ENCODE measurements at regions not wholly inside any gene's neighbourhood (a gene's known extent, or its start where the extent isn't known, plus 50 kb on each side); places are given as distances from the start of the nearest gene placed in this dataset.
"Not testable (repeated sequence)": the region's sequence is repeated elsewhere in the genome, so short reads cannot be mapped to it uniquely, and the experiment has no call there.

GRCh38 chr3:177487635-177488186, 290.4 kb upstream of the TBL1XR1 start:
- H3K27me3 Mint-ChIP-seq = no peaks in the 10 kb centered on the region
- no peak overlapping the region for H3K27ac Mint-ChIP-seq
- H3K36me3 Mint-ChIP-seq (ENCODE audit: low read depth) = peaks cover 3% of the 10 kb centered on the region
- peaks cover 7% of the 10 kb centered on the region for H3K9me3 Mint-ChIP-seq
- ATAC-seq (no peak), DNase-seq (no peak)
- peaks cover 7% of the 10 kb centered on the region for H3K4me1 Mint-ChIP-seq
- H3K4me3 Mint-ChIP-seq = no peak overlapping the region

GRCh38 chr3:177488740-177489139, 291.5 kb upstream of the TBL1XR1 start:
- Mint-ChIP-seq H3K27me3 (no peaks in the 10 kb centered on the region), H3K9me3 (peaks cover 7% of the 10 kb centered on the region), H3K36me3 (ENCODE audit: low read depth) (peaks cover 3% of the 10 kb centered on the region), H3K4me1 (peaks cover 7% of the 10 kb centered on the region), H3K27ac (no peak overlapping the region), H3K4me3 (no peak overlapping the region)
- DNase-seq = no peak
- ATAC-seq = no peak

- no peak overlapping the region for H3K27ac Mint-ChIP-seq
- H3K9me3 Mint-ChIP-seq = no peaks in the 10 kb centered on the region
- ATAC-seq (no peak), DNase-seq (no peak)
- no peak overlapping the region for H3K4me3 Mint-ChIP-seq
- H3K4me1 Mint-ChIP-seq = peaks cover 7% of the 10 kb centered on the region
- H3K27me3 Mint-ChIP-seq = no peaks in the 10 kb centered on the region
- peaks cover 3% of the 10 kb centered on the region for H3K36me3 Mint-ChIP-seq (ENCODE audit: low read depth)
Measured at GRCh38 chr3:177490626-177491025, 293.3 kb upstream of the TBL1XR1 start.

GRCh38 chr3:177491296-177492032, 294.2 kb upstream of the TBL1XR1 start:
- Mint-ChIP-seq H3K27me3 (no peaks in the 10 kb centered on the region), H3K4me3 (no peak overlapping the region), H3K27ac (no peak overlapping the region), H3K36me3 (ENCODE audit: low read depth) (no peaks in the 10 kb centered on the region), H3K4me1 (peaks cover 7% of the 10 kb centered on the region), H3K9me3 (no peaks in the 10 kb centered on the region)
- no peak for ATAC-seq
- no peak for DNase-seq

GRCh38 chr3:177493091-177493490, 295.8 kb upstream of the TBL1XR1 start:
- DNase-seq = no peak
- no peak for ATAC-seq
- H3K27me3 Mint-ChIP-seq = no peaks in the 10 kb centered on the region
- no peak overlapping the region for H3K27ac Mint-ChIP-seq
- H3K4me1 Mint-ChIP-seq = peaks cover 5% of the 10 kb centered on the region
- H3K4me3 Mint-ChIP-seq = no peak overlapping the region
- no peaks in the 10 kb centered on the region for H3K9me3 Mint-ChIP-seq
- no peaks in the 10 kb centered on the region for H3K36me3 Mint-ChIP-seq (ENCODE audit: low read depth)

GRCh38 chr3:177494216-177494615, 296.9 kb upstream of the TBL1XR1 start:
- Mint-ChIP-seq H3K4me3 (no peak overlapping the region), H3K36me3 (ENCODE audit: low read depth) (no peaks in the 10 kb centered on the region), H3K27ac (no peak overlapping the region), H3K27me3 (no peaks in the 10 kb centered on the region), H3K9me3 (no peaks in the 10 kb centered on the region), H3K4me1 (peaks cover under 1% of the 10 kb centered on the region)
- no peak for ATAC-seq
- DNase-seq = no peak

- no peaks in the 10 kb centered on the region for H3K36me3 Mint-ChIP-seq (ENCODE audit: low read depth)
- ATAC-seq (no peak), DNase-seq (no peak)
- no peaks in the 10 kb centered on the region for H3K27me3 Mint-ChIP-seq
- H3K4me3 Mint-ChIP-seq = no peak overlapping the region
- H3K9me3 Mint-ChIP-seq = no peaks in the 10 kb centered on the region
- no peak overlapping the region for H3K27ac Mint-ChIP-seq
- no peaks in the 10 kb centered on the region for H3K4me1 Mint-ChIP-seq
Measured at GRCh38 chr3:177495566-177495965, 298.3 kb upstream of the TBL1XR1 start.

- Mint-ChIP-seq H3K9me3 (no peaks in the 10 kb centered on the region), H3K4me3 (no peak overlapping the region), H3K4me1 (no peaks in the 10 kb centered on the region), H3K27ac (no peak overlapping the region), H3K36me3 (ENCODE audit: low read depth) (no peaks in the 10 kb centered on the region), H3K27me3 (no peaks in the 10 kb centered on the region)
- DNase-seq (no peak), ATAC-seq (peak; percentile 28)
Measured at GRCh38 chr3:177498037-177498857, 301.0 kb upstream of the TBL1XR1 start.

- H3K27me3 Mint-ChIP-seq; ATAC-seq; H3K4me1 Mint-ChIP-seq; H3K36me3 Mint-ChIP-seq (ENCODE audit: low read depth); H3K9me3 Mint-ChIP-seq; DNase-seq; H3K27ac Mint-ChIP-seq; H3K4me3 Mint-ChIP-seq: not testable (repeated sequence)
Measured at GRCh38 chr3:177499039-177499438, 301.8 kb upstream of the TBL1XR1 start.

- Mint-ChIP-seq H3K36me3 (ENCODE audit: low read depth) (no peaks in the 10 kb centered on the region), H3K27ac (no peak overlapping the region), H3K9me3 (no peaks in the 10 kb centered on the region), H3K27me3 (no peaks in the 10 kb centered on the region), H3K4me1 (no peaks in the 10 kb centered on the region), H3K4me3 (no peak overlapping the region)
- DNase-seq = no peak
- ATAC-seq = no peak
Measured at GRCh38 chr3:177499779-177500423, 302.6 kb upstream of the TBL1XR1 start.

GRCh38 chr3:177510693-177511216, 313.5 kb upstream of the TBL1XR1 start:
- no peak overlapping the region for H3K4me3 Mint-ChIP-seq
- no peaks in the 10 kb centered on the region for H3K36me3 Mint-ChIP-seq (ENCODE audit: low read depth)
- no peaks in the 10 kb centered on the region for H3K9me3 Mint-ChIP-seq
- H3K4me1 Mint-ChIP-seq = peaks cover 2% of the 10 kb centered on the region
- H3K27me3 Mint-ChIP-seq = no peaks in the 10 kb centered on the region
- no peak for ATAC-seq
- no peak overlapping the region for H3K27ac Mint-ChIP-seq
- DNase-seq = no peak

- Mint-ChIP-seq H3K9me3 (no peaks in the 10 kb centered on the region), H3K27me3 (no peaks in the 10 kb centered on the region), H3K27ac (no peak overlapping the region), H3K4me1 (peaks cover 2% of the 10 kb centered on the region), H3K4me3 (no peak overlapping the region), H3K36me3 (ENCODE audit: low read depth) (no peaks in the 10 kb centered on the region)
- DNase-seq = no peak
- ATAC-seq = no peak
Measured at GRCh38 chr3:177512945-177513814, 315.9 kb upstream of the TBL1XR1 start.

- Mint-ChIP-seq H3K4me3 (no peak overlapping the region), H3K4me1 (peaks cover 2% of the 10 kb centered on the region), H3K36me3 (ENCODE audit: low read depth) (no peaks in the 10 kb centered on the region), H3K9me3 (no peaks in the 10 kb centered on the region), H3K27ac (no peak overlapping the region), H3K27me3 (no peaks in the 10 kb centered on the region)
- ATAC-seq (no peak), DNase-seq (no peak)
Measured at GRCh38 chr3:177513815-177514610, 316.7 kb upstream of the TBL1XR1 start.

Measured in activated naive CD8-positive, alpha-beta T cell treated with anti-CD3 and anti-CD28 coated beads, Interleukin-2, amount 50 U/mL, for 24 hours (primary cell).